Prostate gland (tissue), 2 donors: ENCODE measurements at regions not wholly inside any gene's neighbourhood (a gene's known extent, or its start where the extent isn't known, plus 50 kb on each side); places are given as distances from the start of the nearest gene placed in this dataset.

Experiments used
- DNase-seq: peaks from one replicate; pipeline ENCODE4 v3.0.0-alpha.2; 2019; ENCODE audit warnings: low spot score
- H3K27ac ChIP-seq, 2 donors: fragments of 200-600 bp; sonication (generic); 2 replicates each; pipeline ENCODE4 v1.5.1; 2017 to 2019
- H3K27me3 ChIP-seq: fragments of 200-600 bp; sonication (generic); replicated peaks from 2 replicates; pipeline ENCODE4 v1.5.1; 2019; ENCODE audit not compliant: insufficient read depth
- H3K36me3 ChIP-seq, 2 donors: fragments of 200-600 bp; sonication (generic); 1 replicate in 1 of 2; 2 replicates in 1 of 2; pipeline versions ENCODE4 v1.5.1 to v1.8.1; 2017 to 2019
- H3K4me1 ChIP-seq: fragments of 200-600 bp; sonication (generic); replicated peaks from 2 replicates; pipeline ENCODE4 v1.5.1; 2019
- H3K4me3 ChIP-seq, 2 donors: fragments of 200-600 bp; sonication (generic); 2 replicates each; pipeline ENCODE4 v1.5.1; 2017 to 2019
- H3K9me3 ChIP-seq: fragments of 200-600 bp; sonication (generic); 2 replicates; pipeline ENCODE4 v1.5.1; 2017
- CTCF ChIP-seq, 4 experiments: fragments of 200-600 bp in 2 of 4; fragments of 450-650 bp in 2 of 4; sonication (generic) in 2 of 4; IDR thresholded peaks; 1 replicate in 3 of 4; 2 replicates in 1 of 4; pipeline ENCODE4 v1.5.1; 2016 to 2019; ENCODE audit warnings: antibody characterized with exemption in 4 of 4, mild to moderate bottlenecking in 2 of 4, moderate library complexity in 2 of 4
- POLR2A ChIP-seq: fragments of 450-650 bp; IDR thresholded peaks from one replicate; pipeline ENCODE4 v1.6.1; 2016; ENCODE audit warnings: antibody characterized with exemption, mild to moderate bottlenecking
- POLR2AphosphoS5 ChIP-seq: sonication (generic); formaldehyde crosslinking; IDR thresholded peaks from one replicate; pipeline ENCODE4 v1.6.1; 2017; ENCODE audit warnings: antibody characterized with exemption
- WGBS: methylation state at CpG from one replicate; pipeline ENCODE4 v1.1.5; 2018; 5-methylcytosine and 5-hydroxymethylcytosine counted together
- intact Hi-C: fragments of 100-400 bp; cut with DNase I; formaldehyde crosslinking; loops from one replicate; pipeline ENCODE4 v1.14.2; 2022

GRCh38 chr6:118735320-118735719 is 83.9 kb upstream of the CEP85L start:
- H3K36me3 ChIP-seq: no peaks in the 10 kb centered on the region
- intact Hi-C loops: no loop called here
- WGBS: 74% methylated on average over 2 of the region's 2 CpGs
- DNase-seq: no peak
- TF ChIP-seq CTCF (IDR thresholded peaks at IDR 0.05) (no peak), POLR2AphosphoS5 (no peak), POLR2A (no peak)
- no peaks in the 10 kb centered on the region for H3K9me3 ChIP-seq
- H3K4me1 ChIP-seq: no peaks in the 10 kb centered on the region
- no peak overlapping the region for H3K4me3 ChIP-seq
- no peaks in the 10 kb centered on the region for H3K27me3 ChIP-seq
- H3K27ac ChIP-seq: no peak overlapping the region

DNA sequence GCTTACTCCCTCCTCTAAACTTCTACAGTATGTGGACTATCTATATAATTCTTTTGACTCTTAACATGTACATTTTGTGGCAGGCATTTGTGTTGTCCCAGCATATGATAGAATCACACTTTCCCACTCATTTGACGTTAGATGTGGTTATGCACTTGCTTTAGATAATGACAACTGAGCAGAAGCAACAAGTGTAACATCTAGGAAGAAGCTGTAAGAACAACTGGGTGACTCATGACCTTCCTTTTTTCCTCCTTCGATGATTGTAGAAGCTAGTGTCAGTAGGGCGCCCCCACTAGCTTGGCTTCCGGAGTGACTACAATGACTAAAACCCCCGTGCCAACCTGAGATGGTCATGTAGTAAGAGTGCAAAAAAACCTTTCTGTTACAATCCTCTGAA is 74.6 kb upstream of the CEP85L start:
- Histone ChIP-seq H3K27me3 (no peaks in the 10 kb centered on the region), H3K4me1 (no peaks in the 10 kb centered on the region), H3K9me3 (no peaks in the 10 kb centered on the region), H3K4me3 (no peak overlapping the region), H3K36me3 (no peaks in the 10 kb centered on the region), H3K27ac (no peak overlapping the region)
- DNase-seq: no peak
- no peak for TF ChIP-seq POLR2A
- no peak for TF ChIP-seq CTCF (IDR thresholded peaks at IDR 0.05)
- no peak for TF ChIP-seq POLR2AphosphoS5
- 94% methylated on average over 5 of the region's 5 CpGs for WGBS
- intact Hi-C loops: no loop called here

DNA sequence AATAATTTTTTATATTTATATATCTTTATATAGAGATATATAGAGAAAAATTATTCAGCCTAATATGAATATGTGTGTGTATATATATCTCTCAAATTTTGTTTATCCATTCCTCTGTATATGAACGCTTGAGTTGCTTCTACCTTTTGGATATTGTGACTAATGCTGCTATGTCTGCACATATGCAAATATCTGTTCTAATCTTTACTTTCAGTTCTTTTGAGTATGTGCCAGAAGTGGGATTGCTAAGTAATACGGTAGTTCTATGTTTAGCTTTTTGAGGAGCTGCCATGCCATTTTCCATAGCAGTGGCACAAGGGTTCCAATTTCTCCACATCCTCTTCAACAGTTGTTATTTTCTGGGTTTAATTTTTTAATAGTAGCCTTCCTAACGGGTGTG is 72.8 kb upstream of the CEP85L start:
- H3K9me3 ChIP-seq: no peaks in the 10 kb centered on the region
- H3K4me3 ChIP-seq: no peak overlapping the region
- TF ChIP-seq CTCF (IDR thresholded peaks at IDR 0.05): no peak
- no peak for TF ChIP-seq POLR2AphosphoS5
- TF ChIP-seq POLR2A: no peak
- intact Hi-C loops: no loop called here
- no peak overlapping the region for H3K27ac ChIP-seq
- no peak for DNase-seq
- H3K4me1 ChIP-seq: no peaks in the 10 kb centered on the region
- H3K36me3 ChIP-seq: no peaks in the 10 kb centered on the region
- 66% methylated on average over 3 of the region's 3 CpGs for WGBS
- no peaks in the 10 kb centered on the region for H3K27me3 ChIP-seq

- DNase-seq: no peak
- H3K9me3 ChIP-seq: no peaks in the 10 kb centered on the region
- no peaks in the 10 kb centered on the region for H3K27me3 ChIP-seq
- TF ChIP-seq POLR2AphosphoS5: no peak
- TF ChIP-seq CTCF (IDR thresholded peaks at IDR 0.05): no peak
- no peak for TF ChIP-seq POLR2A
- 79% methylated on average over 8 of the region's 8 CpGs for WGBS
- H3K27ac ChIP-seq: no peak overlapping the region
- H3K36me3 ChIP-seq: no peaks in the 10 kb centered on the region
- intact Hi-C loops: no loop called here
- no peaks in the 10 kb centered on the region for H3K4me1 ChIP-seq
- no peak overlapping the region for H3K4me3 ChIP-seq
Measured at GRCh38 chr6:118722829-118723813, 71.7 kb upstream of the CEP85L start.

DNA sequence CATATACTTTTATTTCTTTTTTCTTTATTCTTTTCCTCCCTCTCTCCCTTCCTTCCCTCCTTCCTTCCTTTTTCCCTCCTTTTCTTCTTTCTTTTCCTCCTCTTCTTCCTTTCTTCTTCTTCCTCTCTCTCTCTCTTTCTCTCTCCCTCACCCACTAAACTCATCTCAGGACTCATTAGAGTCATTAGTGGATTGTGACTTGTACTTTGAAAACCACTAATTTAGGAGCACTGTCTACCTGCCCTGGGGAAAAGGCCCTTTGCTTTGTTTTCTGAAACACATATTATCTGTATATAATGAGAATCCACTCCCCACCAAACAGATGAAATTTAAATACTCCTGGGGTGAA is 68.7 kb upstream of the CEP85L start:
- no peak overlapping the region for H3K27ac ChIP-seq
- H3K36me3 ChIP-seq: no peaks in the 10 kb centered on the region
- no peaks in the 10 kb centered on the region for H3K27me3 ChIP-seq
- H3K9me3 ChIP-seq: no peaks in the 10 kb centered on the region
- TF ChIP-seq POLR2AphosphoS5 (no peak), POLR2A (no peak), CTCF (IDR thresholded peaks at IDR 0.05) (no peak)
- intact Hi-C loops: no loop called here
- no peaks in the 10 kb centered on the region for H3K4me1 ChIP-seq
- no peak overlapping the region for H3K4me3 ChIP-seq
- DNase-seq: no peak
